ENCODE measurements at regions not wholly inside any gene's neighbourhood (a gene's known extent, or its start where the extent isn't known, plus 50 kb on each side); places are given as distances from the start of the nearest gene placed in this dataset.

DNA sequence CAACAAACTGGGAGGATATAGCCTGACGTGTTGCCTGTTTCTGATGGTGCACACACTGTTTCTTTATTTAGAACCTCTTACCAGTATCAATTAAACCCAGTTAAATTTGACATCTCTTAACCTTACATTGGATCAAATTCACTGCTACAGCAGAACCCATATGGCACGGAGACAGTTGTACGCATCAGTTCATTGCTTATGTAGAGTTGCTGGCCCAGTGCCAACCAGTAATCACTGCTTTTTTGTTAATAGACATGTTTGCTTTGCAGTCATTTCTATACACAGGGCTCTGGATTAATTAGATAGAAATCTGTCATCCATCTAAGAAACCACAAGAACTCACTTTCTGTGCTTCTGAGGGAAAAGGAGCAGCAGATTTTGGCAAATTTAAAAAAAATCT is 154.0 kb downstream of the RWDD3 start:
- TF ChIP-seq, protein P1, sequence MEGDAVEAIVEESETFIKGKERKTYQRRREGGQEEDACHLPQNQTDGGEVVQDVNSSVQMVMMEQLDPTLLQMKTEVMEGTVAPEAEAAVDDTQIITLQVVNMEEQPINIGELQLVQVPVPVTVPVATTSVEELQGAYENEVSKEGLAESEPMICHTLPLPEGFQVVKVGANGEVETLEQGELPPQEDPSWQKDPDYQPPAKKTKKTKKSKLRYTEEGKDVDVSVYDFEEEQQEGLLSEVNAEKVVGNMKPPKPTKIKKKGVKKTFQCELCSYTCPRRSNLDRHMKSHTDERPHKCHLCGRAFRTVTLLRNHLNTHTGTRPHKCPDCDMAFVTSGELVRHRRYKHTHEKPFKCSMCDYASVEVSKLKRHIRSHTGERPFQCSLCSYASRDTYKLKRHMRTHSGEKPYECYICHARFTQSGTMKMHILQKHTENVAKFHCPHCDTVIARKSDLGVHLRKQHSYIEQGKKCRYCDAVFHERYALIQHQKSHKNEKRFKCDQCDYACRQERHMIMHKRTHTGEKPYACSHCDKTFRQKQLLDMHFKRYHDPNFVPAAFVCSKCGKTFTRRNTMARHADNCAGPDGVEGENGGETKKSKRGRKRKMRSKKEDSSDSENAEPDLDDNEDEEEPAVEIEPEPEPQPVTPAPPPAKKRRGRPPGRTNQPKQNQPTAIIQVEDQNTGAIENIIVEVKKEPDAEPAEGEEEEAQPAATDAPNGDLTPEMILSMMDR (IDR thresholded peaks at IDR 0.05; ENCODE audit: control extremely low read depth, extremely low read depth, low read depth, missing control alignments), result no peak
- ChIA-PET POLR2A (no interaction called here), CTCF (interaction anchor here (0.8 kb wide), 1 partner anchor 10 kb away, joined by 3 read pairs; no protein-coding TSS in a partner anchor)
- no peak for DNase-seq (ENCODE audit: extremely low spot score)

DNA sequence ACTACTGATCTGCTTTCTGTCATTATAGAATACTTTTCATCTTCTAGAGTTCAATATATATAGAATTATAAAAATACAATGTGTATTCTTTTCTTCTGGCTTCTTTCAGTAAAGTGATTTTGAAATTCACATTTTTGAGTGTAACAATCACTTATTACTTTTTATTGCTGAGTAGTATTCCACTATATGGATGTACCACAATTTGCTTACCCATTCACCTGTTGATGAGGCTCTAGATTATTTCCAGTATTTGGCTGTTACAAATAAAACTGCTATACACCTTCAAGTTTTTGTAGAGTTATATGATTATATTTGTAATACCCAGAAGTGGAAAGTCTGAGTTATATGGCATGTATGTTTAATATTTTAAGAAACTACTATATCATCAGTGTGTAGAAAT is 159.4 kb downstream of the RWDD3 start:
- DNase-seq (ENCODE audit: extremely low spot score), result no peak
- CTCF ChIA-PET, result no interaction called here
- POLR2A ChIA-PET, result no interaction called here
- TF ChIP-seq, protein P1 (IDR thresholded peaks at IDR 0.05; ENCODE audit: control extremely low read depth, extremely low read depth, low read depth, missing control alignments), result no peak

DNA sequence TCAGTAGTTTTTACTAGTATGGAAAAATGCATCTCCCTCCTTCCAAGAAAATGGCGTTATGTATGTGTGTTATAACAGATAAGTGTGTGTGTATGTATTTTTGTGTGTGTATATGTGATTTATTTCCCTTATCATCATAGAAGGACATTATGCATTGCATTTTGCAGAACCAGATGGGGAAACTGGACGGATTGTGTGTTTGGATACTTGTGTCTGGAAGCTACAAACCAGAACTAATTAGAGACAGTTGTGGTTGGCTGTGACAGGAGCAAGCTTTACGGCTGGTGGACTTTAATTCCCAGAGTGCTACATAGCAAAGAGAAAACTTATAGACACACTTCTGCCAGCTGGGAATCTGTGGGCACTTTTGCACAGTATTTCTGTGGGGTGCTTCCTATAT is 162.5 kb downstream of the RWDD3 start:
- TF ChIP-seq, protein P1 (IDR thresholded peaks at IDR 0.05; ENCODE audit: control extremely low read depth, extremely low read depth, low read depth, missing control alignments), result no peak
- ChIA-PET CTCF (no interaction called here), POLR2A (no interaction called here)
- no peak for DNase-seq (ENCODE audit: extremely low spot score)

DNA sequence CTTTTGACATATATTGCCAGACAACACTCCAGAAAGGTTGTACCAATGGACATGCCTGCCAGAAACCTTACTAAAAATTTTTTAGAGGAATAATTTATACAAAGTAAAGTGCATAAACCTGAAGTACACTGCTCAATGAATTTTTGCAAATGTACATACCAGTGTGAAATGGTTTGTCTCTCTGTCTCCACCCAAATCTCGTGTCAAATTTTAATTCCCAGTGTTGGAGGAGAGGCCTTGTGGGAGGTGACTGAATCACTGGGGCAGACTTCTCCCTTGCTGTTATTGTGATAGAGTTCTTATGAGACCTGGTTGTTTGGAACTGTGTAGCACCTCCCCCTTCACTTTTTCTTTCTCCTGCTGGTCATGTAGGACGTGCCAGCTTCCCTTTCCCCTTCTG is 168.8 kb downstream of the RWDD3 start:
- CTCF ChIA-PET, result no interaction called here
- POLR2A ChIA-PET, result no interaction called here
- DNase-seq (ENCODE audit: extremely low spot score), result no peak
- TF ChIP-seq, protein P1 (IDR thresholded peaks at IDR 0.05; ENCODE audit: control extremely low read depth, extremely low read depth, low read depth, missing control alignments), result no peak

DNA sequence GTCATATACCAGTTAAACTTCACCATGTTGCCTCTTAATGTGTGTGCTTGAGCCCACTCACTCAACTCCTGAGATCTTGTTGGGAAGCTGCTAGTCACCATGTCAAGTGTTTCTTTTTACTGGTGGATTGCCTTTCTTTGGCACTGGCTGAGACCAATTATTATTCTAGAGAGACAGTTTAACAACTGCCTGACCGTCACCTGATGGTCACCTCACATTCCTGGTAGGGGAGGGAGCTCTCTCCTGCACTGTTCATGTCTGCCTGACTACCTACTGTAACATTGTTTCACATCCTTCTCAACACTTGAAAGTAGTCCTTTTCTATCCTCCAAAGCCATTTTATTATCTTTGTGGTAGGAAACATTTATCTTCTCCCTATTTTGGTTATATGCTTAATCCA is 172.3 kb downstream of the RWDD3 start:
- no peak for DNase-seq (ENCODE audit: extremely low spot score)
- ChIA-PET POLR2A (no interaction called here), CTCF (interaction anchor here (1.1 kb wide), 1 partner anchor 11 kb away, joined by 3 read pairs; no protein-coding TSS in a partner anchor)
- TF ChIP-seq, protein P1 (IDR thresholded peaks at IDR 0.05; ENCODE audit: control extremely low read depth, extremely low read depth, low read depth, missing control alignments), result no peak

DNA sequence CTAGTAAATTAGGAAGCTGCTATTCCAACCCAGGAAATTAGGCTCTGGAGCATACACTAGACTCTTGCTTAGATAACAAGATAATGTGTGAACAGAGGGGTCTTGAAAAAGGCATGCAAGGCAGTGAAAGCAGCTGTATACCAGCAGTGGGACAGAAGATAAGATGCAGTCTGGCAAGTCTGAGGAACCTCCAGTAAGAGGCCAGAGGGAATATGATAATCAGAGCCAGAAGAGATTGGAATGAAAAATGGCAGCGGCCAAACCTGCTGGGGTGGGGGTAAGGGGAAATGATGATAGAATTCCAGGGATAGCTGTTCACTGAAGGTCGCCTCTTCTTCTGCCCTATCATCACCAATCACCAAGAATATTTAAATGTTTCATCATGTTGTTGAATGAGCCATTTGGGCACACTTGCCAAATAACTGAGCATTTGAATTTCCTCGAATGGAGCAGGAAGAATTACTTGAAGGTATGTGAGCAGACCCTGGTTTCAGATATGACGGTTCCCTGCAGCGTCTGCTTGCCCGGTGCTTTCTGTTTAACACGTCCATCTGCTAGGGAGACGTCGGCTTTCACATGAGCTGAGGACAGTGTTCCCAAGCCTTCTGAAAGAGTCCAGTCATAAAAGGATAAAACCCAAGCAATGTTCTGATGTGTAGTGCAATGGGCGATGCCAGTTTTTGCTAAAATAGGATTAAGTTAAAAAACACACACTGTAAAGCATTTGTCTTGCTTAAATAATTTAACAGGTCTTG is 173.3 kb downstream of the RWDD3 start:
- DNase-seq (ENCODE audit: extremely low spot score), result no peak
- TF ChIP-seq, protein P1 (IDR thresholded peaks at IDR 0.05; ENCODE audit: control extremely low read depth, extremely low read depth, low read depth, missing control alignments), result no peak
- POLR2A ChIA-PET, result no interaction called here
- CTCF ChIA-PET, result no interaction called here

All from GM10248 (cell line).